GM12892 (cell line): ENCODE measurements at regions not wholly inside any gene's neighbourhood (a gene's known extent, or its start where the extent isn't known, plus 50 kb on each side); places are given as distances from the start of the nearest gene placed in this dataset.
"Not testable (repeated sequence)": the region's sequence is repeated elsewhere in the genome, so short reads cannot be mapped to it uniquely, and the experiment has no call there.

Source experiments
- DNase-seq: peaks from one replicate; pipeline ENCODE4 v3.0.0; 2011; ENCODE audit not compliant: insufficient read length
- FAIRE-seq: peaks from 2 replicates; lab custom pipeline; 2011; peaks lifted over from hg19 to GRCh38; lab: Jason Lieb, UNC
- POLR2A ChIP-seq: IDR thresholded peaks from 2 replicates; pipeline ENCODE4 v1.6.1; 2011; ENCODE audit warnings: low read depth, low read length, control low read depth
- POLR2AphosphoS5 ChIP-seq: IDR thresholded peaks from 2 replicates; pipeline ENCODE4 v1.6.1; 2011; ENCODE audit warnings: low read depth, low read length, control low read depth
- TAF1 ChIP-seq: IDR thresholded peaks from 2 replicates; pipeline ENCODE4 v1.6.1; 2011; ENCODE audit warnings: low read depth, mild to moderate bottlenecking, control low read depth, low read length, borderline replicate concordance

- TF ChIP-seq TAF1 (no peak), POLR2A (no peak), POLR2AphosphoS5 (no peak)
- peak; percentile 5 for DNase-seq
- no peak for FAIRE-seq
Observed at GRCh38 chr22:48820481-48821345, 1007.0 kb downstream of the BRD1 start.

DNA sequence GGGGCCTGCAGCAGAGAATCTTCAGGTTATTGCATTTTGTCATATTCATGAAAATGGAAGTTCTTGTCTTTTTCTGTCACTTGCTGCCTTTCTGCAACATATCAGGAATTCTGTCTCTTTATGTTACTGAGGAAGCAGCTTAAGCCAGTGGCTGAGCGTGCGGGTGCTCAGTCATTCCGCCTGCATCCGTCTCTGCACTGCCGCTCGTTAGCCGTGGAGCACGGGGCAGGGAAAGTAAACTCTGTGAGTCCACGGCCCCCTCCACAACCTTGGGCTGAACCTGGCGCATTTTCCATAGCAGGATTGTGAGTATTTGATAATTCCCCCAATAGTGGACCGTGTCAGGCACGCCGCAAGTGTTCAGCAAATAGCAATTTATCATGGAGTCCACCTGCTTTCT lies 1007.7 kb downstream of the BRD1 start:
- TF ChIP-seq POLR2AphosphoS5, result no peak
- no peak for TF ChIP-seq TAF1
- no peak for TF ChIP-seq POLR2A
- DNase-seq, result no peak
- FAIRE-seq, result no peak

- DNase-seq, result no peak
- TF ChIP-seq POLR2AphosphoS5, result no peak
- TF ChIP-seq TAF1, result no peak
- no peak for TF ChIP-seq POLR2A
- no peak for FAIRE-seq
Observed at GRCh38 chr22:48819232-48819631, 1008.4 kb downstream of the BRD1 start.

DNA sequence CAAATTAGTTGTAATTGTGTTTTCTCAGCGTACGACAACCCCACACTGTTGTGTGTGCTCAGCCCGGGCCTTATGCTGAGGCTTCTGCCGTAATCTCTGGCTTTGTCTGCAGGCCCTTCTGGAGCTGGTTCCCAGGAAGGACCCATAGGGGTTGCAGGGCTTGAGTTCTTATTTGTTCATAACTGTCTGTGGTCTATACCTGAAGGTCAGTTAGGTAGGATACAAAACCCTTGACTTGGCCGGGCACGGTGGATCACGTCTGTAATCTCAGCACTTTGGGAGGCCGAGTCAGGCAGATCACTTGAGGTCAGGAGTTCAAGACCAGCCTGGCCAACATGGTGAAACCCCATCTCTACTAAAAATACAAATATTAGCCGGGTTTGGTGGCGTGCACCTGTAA lies 1010.2 kb downstream of the BRD1 start:
- FAIRE-seq, result not testable (repeated sequence)

GRCh38 chr22:48811885-48812284 lies 1015.8 kb downstream of the BRD1 start:
- FAIRE-seq (no peak), DNase-seq (no peak)
- no peak for TF ChIP-seq POLR2AphosphoS5
- no peak for TF ChIP-seq TAF1

More for the DNA sequence above, 1010.2 kb downstream of the BRD1 start:
- DNase-seq, result not testable (repeated sequence)

GRCh38 chr22:48808038-48808960 lies 1019.4 kb downstream of the BRD1 start:
- TF ChIP-seq TAF1 (no peak), POLR2AphosphoS5 (no peak), POLR2A (no peak)
- FAIRE-seq (no peak), DNase-seq (no peak)

DNA sequence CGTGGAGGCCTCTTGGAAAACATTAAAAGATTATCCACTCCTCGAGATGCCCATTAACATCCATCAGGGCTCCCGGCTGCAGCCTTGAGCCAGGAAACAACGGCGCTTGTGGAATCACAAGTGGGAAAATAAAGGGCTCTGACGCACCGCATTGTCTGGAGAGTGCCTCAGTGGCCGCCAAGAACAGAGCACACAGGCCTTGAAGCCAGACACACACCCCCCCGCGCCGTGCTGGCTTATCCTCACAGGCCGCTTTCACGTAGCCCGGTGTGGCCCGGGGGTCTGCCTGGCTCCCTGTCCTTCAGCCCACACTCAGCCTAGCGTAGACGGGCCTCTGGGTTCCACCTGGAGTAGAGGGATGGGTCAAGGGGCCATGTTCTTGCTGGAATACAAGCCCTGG lies 1020.5 kb downstream of the BRD1 start:
- DNase-seq, result no peak
- TF ChIP-seq POLR2AphosphoS5 (no peak), TAF1 (no peak), POLR2A (no peak)
- FAIRE-seq, result no peak

DNA sequence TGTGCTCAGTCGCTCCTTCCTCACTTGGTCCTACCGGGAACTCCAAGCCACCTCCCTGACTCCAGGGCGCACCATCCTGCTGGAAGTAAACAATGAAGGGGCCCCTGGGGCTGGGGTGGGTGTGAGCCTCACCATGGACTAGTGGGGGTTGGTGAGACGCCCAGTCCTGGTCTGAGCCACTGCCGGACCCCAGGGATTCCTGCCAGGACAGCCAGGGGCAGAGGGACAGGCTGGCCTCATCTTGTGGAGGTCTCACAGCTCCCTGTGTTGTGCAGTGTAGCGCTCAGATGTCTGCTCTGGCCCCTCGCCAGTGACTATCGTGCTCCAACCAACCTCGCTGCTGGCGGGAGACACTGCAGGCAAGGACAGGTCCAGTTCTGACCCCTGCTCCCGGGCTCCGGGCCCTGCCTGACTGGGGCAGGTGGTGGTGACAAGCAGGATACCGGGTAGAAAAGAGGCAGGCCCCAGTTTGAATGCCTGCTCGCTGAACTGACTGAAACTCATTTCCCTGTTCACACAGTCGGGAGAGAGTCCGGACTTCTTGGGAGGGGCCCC lies 1021.4 kb downstream of the BRD1 start:
- TF ChIP-seq POLR2AphosphoS5 (no peak), TAF1 (no peak), POLR2A (no peak)
- FAIRE-seq, result no peak
- DNase-seq, result no peak

DNA sequence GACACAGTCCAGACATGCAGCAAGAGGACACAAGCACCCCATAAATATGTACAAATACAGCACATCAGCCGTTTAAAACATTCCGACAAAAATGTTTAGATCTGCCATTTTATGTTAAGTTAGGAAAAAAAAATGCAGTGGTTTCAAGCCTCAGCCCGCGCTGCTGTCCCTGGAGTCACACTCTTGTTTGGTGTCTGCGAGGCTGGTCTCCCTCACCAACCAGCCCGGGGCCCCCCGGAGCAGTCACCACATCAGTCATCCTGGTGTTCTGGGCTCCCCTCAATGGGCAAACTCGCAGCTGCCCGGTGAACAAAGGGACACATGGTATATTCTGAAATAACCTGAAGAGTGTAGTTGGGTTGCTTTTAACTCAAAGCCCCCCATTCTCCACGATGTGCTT lies 1022.2 kb downstream of the BRD1 start:
- FAIRE-seq (no peak), DNase-seq (no peak)
- TF ChIP-seq TAF1, result no peak
- TF ChIP-seq POLR2A, result no peak
- no peak for TF ChIP-seq POLR2AphosphoS5

GRCh38 chr22:48804811-48805301 lies 1022.8 kb downstream of the BRD1 start:
- TF ChIP-seq POLR2AphosphoS5, result no peak
- no peak for TF ChIP-seq POLR2A
- no peak for TF ChIP-seq TAF1
- FAIRE-seq, result no peak

GRCh38 chr22:48803948-48804810 lies 1023.5 kb downstream of the BRD1 start:
- DNase-seq (no peak), FAIRE-seq (no peak)
- TF ChIP-seq POLR2A (no peak), TAF1 (no peak), POLR2AphosphoS5 (no peak)

More at GRCh38 chr22:48804811-48805301, 1022.8 kb downstream of the BRD1 start:
- no peak for DNase-seq
